IMR-90 (cell line): ENCODE measurements at regions not wholly inside any gene's neighbourhood (a gene's known extent, or its start where the extent isn't known, plus 50 kb on each side); places are given as distances from the start of the nearest gene placed in this dataset.

Experiments
- ATAC-seq: fragments of 200-7000 bp; cut with Tn5 transposase; 2 replicates; pipeline ENCODE4 v1.9.1; 2020; ENCODE audit warnings: low read depth, mild to moderate bottlenecking, moderate library complexity
- BruUV-seq: library from RNA; stranded (reverse); fragments of 400-500 nt; replicated peaks from 2 replicates; lab custom pipeline; 2021; lab: Mats Ljungman, UMichigan
- CTCF ChIA-PET: fragments of 300-600 bp; formaldehyde crosslinking; extraction: SDS; loops from one replicate; lab custom pipeline; 2021; ENCODE audit warnings: antibody characterized with exemption; lab: Yijun Ruan, JAX
- POLR2A ChIA-PET: fragments of 300-600 bp; sonication (Branson Sonifier 250); formaldehyde crosslinking; loops from one replicate; lab custom pipeline; 2022; ENCODE audit warnings: antibody characterized with exemption; ENCODE audit not compliant: unreplicated experiment; lab: Charles Lee
- DNase-seq: peaks from one replicate; pipeline ENCODE4 v3.0.0; 2013
- H2AFZ ChIP-seq: replicated peaks from 2 replicates; pipeline ENCODE3; 2013; ENCODE audit warnings: low read length, mild to moderate bottlenecking; ENCODE audit not compliant: poor library complexity
- H2AK5ac ChIP-seq: 2 replicates; pipeline ENCODE4 v1.6.1; 2013; ENCODE audit warnings: low read depth, low read length, inconsistent platforms
- H2AK9ac ChIP-seq: replicated peaks from 2 replicates; pipeline ENCODE3; 2013; ENCODE audit warnings: mild to moderate bottlenecking, low read depth, low read length, moderate library complexity; ENCODE audit not compliant: poor library complexity
- H2BK120ac ChIP-seq: 2 replicates; pipeline ENCODE4 v1.6.1; 2013; ENCODE audit warnings: low read depth, low read length, inconsistent platforms
- H2BK15ac ChIP-seq: 3 replicates; pipeline ENCODE4 v1.6.1; 2013; ENCODE audit warnings: low read depth, low read length, inconsistent platforms
- H2BK20ac ChIP-seq: 2 replicates; pipeline ENCODE4 v1.6.1; 2013; ENCODE audit warnings: low read depth, mild to moderate bottlenecking, inconsistent platforms, low read length, moderate library complexity
- H2BK5ac ChIP-seq: 2 replicates; pipeline ENCODE4 v1.6.1; 2013; ENCODE audit warnings: mild to moderate bottlenecking, low read depth, low read length, inconsistent platforms; ENCODE audit not compliant: poor library complexity, severe bottlenecking
- H3K14ac ChIP-seq: replicated peaks from 2 replicates; pipeline ENCODE4 v1.6.1; 2013; ENCODE audit warnings: low read depth, low read length, inconsistent platforms
- H3K18ac ChIP-seq: 2 replicates; pipeline ENCODE4 v1.6.1; 2013; ENCODE audit warnings: low read depth, low read length, control low read depth
- H3K23ac ChIP-seq: 2 replicates; pipeline ENCODE4 v1.6.1; 2013; ENCODE audit warnings: low read depth, low read length, inconsistent platforms
- H3K27ac ChIP-seq: 2 replicates; pipeline ENCODE4 v1.5.1; 2013; ENCODE audit warnings: mild to moderate bottlenecking, control low read depth, low read length; ENCODE audit not compliant: insufficient read depth
- H3K27me3 ChIP-seq: 2 replicates; pipeline ENCODE4 v1.6.1; 2013; ENCODE audit warnings: low read length; ENCODE audit not compliant: control insufficient read depth, insufficient read depth
- H3K36me3 ChIP-seq: 2 replicates; pipeline ENCODE4 v1.6.1; 2013; ENCODE audit warnings: low read length, mixed read lengths; ENCODE audit not compliant: control insufficient read depth, insufficient read depth
- H3K4ac ChIP-seq: 2 replicates; pipeline ENCODE4 v1.6.1; 2013; ENCODE audit warnings: low read depth, low read length, inconsistent platforms
- H3K4me1 ChIP-seq: 2 replicates; pipeline ENCODE4 v1.6.1; 2013; ENCODE audit warnings: low read length, mixed read lengths; ENCODE audit not compliant: control insufficient read depth, insufficient read depth
- H3K4me2 ChIP-seq: 2 replicates; pipeline ENCODE4 v1.6.1; 2013; ENCODE audit warnings: low read depth, mild to moderate bottlenecking, control low read depth, low read length, moderate library complexity
- H3K4me3 ChIP-seq: 2 replicates; pipeline ENCODE4 v1.5.1; 2013; ENCODE audit warnings: low read depth, mild to moderate bottlenecking, control low read depth, low read length, moderate library complexity; ENCODE audit not compliant: insufficient read depth
- H3K56ac ChIP-seq: 2 replicates; pipeline ENCODE4 v1.6.1; 2013; ENCODE audit warnings: low read length, inconsistent platforms; ENCODE audit not compliant: insufficient read depth; ENCODE audit errors: extremely low read depth
- H3K79me1 ChIP-seq, 2 experiments: 2 replicates each; pipeline ENCODE4 v1.6.1; 2013; ENCODE audit warnings: low read length in 2 of 2, inconsistent platforms in 1 of 2, low read depth in 1 of 2
- H3K9ac ChIP-seq: 2 replicates; pipeline ENCODE4 v1.6.1; 2013; ENCODE audit warnings: low read depth, low read length, control low read depth
- H3K9me1 ChIP-seq: 2 replicates; pipeline ENCODE4 v1.6.1; 2013; ENCODE audit warnings: low read length, inconsistent platforms; ENCODE audit not compliant: insufficient read depth
- H3K9me3 ChIP-seq: 2 replicates; pipeline ENCODE4 v1.6.1; 2013; ENCODE audit warnings: low read length; ENCODE audit not compliant: control insufficient read depth, insufficient read depth
- H4K20me1 ChIP-seq: 2 replicates; pipeline ENCODE4 v1.6.1; 2013; ENCODE audit warnings: low read length, inconsistent platforms; ENCODE audit not compliant: insufficient read depth
- H4K5ac ChIP-seq: 2 replicates; pipeline ENCODE4 v1.6.1; 2013; ENCODE audit warnings: mild to moderate bottlenecking, low read depth, low read length, control low read depth
- H4K8ac ChIP-seq, 2 experiments: 2 replicates each; pipeline ENCODE4 v1.6.1; 2013; ENCODE audit warnings: low read depth in 2 of 2, low read length in 2 of 2, control low read depth in 1 of 2, inconsistent platforms in 1 of 2
- H4K91ac ChIP-seq: 2 replicates; pipeline ENCODE4 v1.6.1; 2013; ENCODE audit warnings: low read depth, low read length, inconsistent platforms; ENCODE audit not compliant: insufficient read depth
- BHLHE40 ChIP-seq: fragments of 150-350 bp; IDR thresholded peaks from 2 replicates; pipeline ENCODE4 v1.6.1; 2016; ENCODE audit warnings: mild to moderate bottlenecking, low read depth, low read length
- CEBPB ChIP-seq: IDR thresholded peaks from 2 replicates; pipeline ENCODE4 v1.6.1; 2012; ENCODE audit warnings: low read depth, low read length, improper control_type of control experiment
- FOS ChIP-seq: fragments of 150-350 bp; IDR thresholded peaks from 2 replicates; pipeline ENCODE4 v1.6.1; 2016; ENCODE audit warnings: low read depth, low read length
- MAFK ChIP-seq: IDR thresholded peaks from 2 replicates; pipeline ENCODE4 v1.6.1; 2012; ENCODE audit warnings: low read depth, low read length, improper control_type of control experiment
- MXI1 ChIP-seq: IDR thresholded peaks from 2 replicates; pipeline ENCODE4 v1.6.1; 2012; ENCODE audit warnings: low read depth, mild to moderate bottlenecking, low read length, moderate library complexity, borderline replicate concordance
- POLR2A ChIP-seq: IDR thresholded peaks from 2 replicates; pipeline ENCODE4 v1.6.1; 2012; ENCODE audit warnings: mild to moderate bottlenecking, low read depth, low read length
- RAD21 ChIP-seq: IDR thresholded peaks from 2 replicates; pipeline ENCODE4 v1.6.1; 2012; ENCODE audit warnings: low read length, improper control_type of control experiment
- RCOR1 ChIP-seq: IDR thresholded peaks from 2 replicates; pipeline ENCODE4 v1.6.1; 2012; ENCODE audit warnings: mild to moderate bottlenecking, low read length, improper control_type of control experiment; ENCODE audit not compliant: insufficient replicate concordance
- SMC3 ChIP-seq: fragments of 150-350 bp; IDR thresholded peaks from 2 replicates; pipeline ENCODE4 v1.6.1; 2016; ENCODE audit warnings: low read depth, mild to moderate bottlenecking, antibody characterized with exemption, low read length, moderate library complexity
- WGBS, 2 experiments: methylation state at CpG; one replicate each; pipeline versions ENCODE4 v1.1.5 to v1.1.7; 2013; ENCODE audit warnings: missing lambda C conversion rate in 2 of 2; ENCODE audit not compliant: insufficient read length in 1 of 2; ENCODE audit errors: extremely low coverage in 2 of 2; 5-methylcytosine and 5-hydroxymethylcytosine counted together
- dilution Hi-C: fragments of 300-500 bp; cut with HindIII; formaldehyde crosslinking; loops from one replicate; pipeline ENCODE4 v1.14.3; 2018; ENCODE audit warnings: low sequenced_read_pairs; ENCODE audit not compliant: unreplicated experiment
- in situ Hi-C: fragments of 300-500 bp; cut with MboI; formaldehyde crosslinking; loops from 3 replicates; pipeline ENCODE4 v1.14.3; 2019; ENCODE audit warnings: low sequenced_read_pairs, inconsistent platforms, mixed read lengths
- intact Hi-C: fragments of 100-400 bp; cut with micrococcal nuclease; formaldehyde crosslinking; loops from 2 replicates; pipeline ENCODE4 v1.10.0; 2022
- TF ChIP-seq, protein P1 (sequence below): conservative IDR thresholded peaks from 2 replicates; pipeline ENCODE4 v1.5.1; 2012; ENCODE audit warnings: mild to moderate bottlenecking, low read depth, low read length, improper control_type of control experiment
- TF ChIP-seq, protein P2 (sequence below): fragments of 150-350 bp; IDR thresholded peaks from 2 replicates; pipeline ENCODE4 v1.6.1; 2016; ENCODE audit warnings: low read depth, mild to moderate bottlenecking, low read length, moderate library complexity, borderline replicate concordance

DNA sequence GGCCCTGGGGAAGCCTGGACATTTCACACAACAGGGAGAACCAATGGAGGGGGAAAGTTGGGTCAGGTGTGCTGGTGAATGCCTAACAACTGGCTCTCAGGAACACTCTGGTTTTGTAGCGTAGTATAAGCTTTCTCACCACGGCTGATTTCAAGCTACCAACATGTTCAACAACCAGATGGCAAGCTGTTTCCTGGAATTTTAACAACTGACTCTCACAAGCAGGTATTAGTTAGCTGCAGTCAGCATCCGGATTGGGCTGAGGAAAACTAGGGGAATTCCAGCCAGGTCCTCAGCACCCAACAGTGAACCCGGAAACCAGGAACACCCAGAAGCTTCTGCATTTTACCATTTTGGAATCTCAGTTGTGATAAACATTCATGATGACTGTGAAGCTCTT is 162.3 kb upstream of the CAMK1G start:
- Histone ChIP-seq H2AFZ (no peak overlapping the region), H3K9me1 (no peaks in the 10 kb centered on the region), H3K27ac (no peak overlapping the region), H3K4me2 (no peak overlapping the region), H3K9ac (no peak overlapping the region), H3K23ac (no peak overlapping the region), H2AK5ac (no peak overlapping the region), H4K20me1 (no peaks in the 10 kb centered on the region), H2BK5ac (no peak overlapping the region), H2BK15ac (no peak overlapping the region), H4K91ac (no peak overlapping the region), H3K27me3 (no peaks in the 10 kb centered on the region), H4K8ac (no peak overlapping the region), H2BK20ac (no peak overlapping the region), H3K4me1 (no peaks in the 10 kb centered on the region), H3K79me1 (no peaks in the 10 kb centered on the region), H3K4me3 (no peak overlapping the region), H2BK120ac (no peak overlapping the region), H3K4ac (no peak overlapping the region), H2AK9ac (no peak overlapping the region), H3K14ac (no peak overlapping the region), H4K5ac (no peak overlapping the region), H3K56ac (no peak overlapping the region), H3K9me3 (no peaks in the 10 kb centered on the region), H3K18ac (no peak overlapping the region), H3K36me3 (no peaks in the 10 kb centered on the region)
- WGBS, 2 experiments, result 77% methylated on average over 4 of the region's 4 CpGs; no CpG with 5 or more reads in 1 of the 2 experiments
- POLR2A ChIA-PET, result no interaction called here
- BruUV-seq, result no TSS peak
- no peak for ATAC-seq
- intact Hi-C loops (no loop called here), in situ Hi-C loops (no loop called here), dilution Hi-C loops (no loop called here)
- no peak for DNase-seq
- TF ChIP-seq, protein P1, sequence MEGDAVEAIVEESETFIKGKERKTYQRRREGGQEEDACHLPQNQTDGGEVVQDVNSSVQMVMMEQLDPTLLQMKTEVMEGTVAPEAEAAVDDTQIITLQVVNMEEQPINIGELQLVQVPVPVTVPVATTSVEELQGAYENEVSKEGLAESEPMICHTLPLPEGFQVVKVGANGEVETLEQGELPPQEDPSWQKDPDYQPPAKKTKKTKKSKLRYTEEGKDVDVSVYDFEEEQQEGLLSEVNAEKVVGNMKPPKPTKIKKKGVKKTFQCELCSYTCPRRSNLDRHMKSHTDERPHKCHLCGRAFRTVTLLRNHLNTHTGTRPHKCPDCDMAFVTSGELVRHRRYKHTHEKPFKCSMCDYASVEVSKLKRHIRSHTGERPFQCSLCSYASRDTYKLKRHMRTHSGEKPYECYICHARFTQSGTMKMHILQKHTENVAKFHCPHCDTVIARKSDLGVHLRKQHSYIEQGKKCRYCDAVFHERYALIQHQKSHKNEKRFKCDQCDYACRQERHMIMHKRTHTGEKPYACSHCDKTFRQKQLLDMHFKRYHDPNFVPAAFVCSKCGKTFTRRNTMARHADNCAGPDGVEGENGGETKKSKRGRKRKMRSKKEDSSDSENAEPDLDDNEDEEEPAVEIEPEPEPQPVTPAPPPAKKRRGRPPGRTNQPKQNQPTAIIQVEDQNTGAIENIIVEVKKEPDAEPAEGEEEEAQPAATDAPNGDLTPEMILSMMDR, result no peak
- TF ChIP-seq MXI1, result no peak
- no peak for TF ChIP-seq RAD21
- no peak for TF ChIP-seq FOS
- TF ChIP-seq POLR2A, result no peak
- TF ChIP-seq BHLHE40, result no peak
- TF ChIP-seq, protein P2, sequence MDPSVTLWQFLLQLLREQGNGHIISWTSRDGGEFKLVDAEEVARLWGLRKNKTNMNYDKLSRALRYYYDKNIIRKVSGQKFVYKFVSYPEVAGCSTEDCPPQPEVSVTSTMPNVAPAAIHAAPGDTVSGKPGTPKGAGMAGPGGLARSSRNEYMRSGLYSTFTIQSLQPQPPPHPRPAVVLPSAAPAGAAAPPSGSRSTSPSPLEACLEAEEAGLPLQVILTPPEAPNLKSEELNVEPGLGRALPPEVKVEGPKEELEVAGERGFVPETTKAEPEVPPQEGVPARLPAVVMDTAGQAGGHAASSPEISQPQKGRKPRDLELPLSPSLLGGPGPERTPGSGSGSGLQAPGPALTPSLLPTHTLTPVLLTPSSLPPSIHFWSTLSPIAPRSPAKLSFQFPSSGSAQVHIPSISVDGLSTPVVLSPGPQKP, result no peak
- no peak for TF ChIP-seq SMC3
- TF ChIP-seq MAFK, result no peak
- TF ChIP-seq CEBPB, result no peak
- TF ChIP-seq RCOR1, result no peak
- CTCF ChIA-PET, result no interaction called here
